Activated T-cell treated with anti-CD3 and anti-CD28 coated beads, Interleukin-2, amount 50 U/mL, for 48 hours (primary cell): ENCODE measurements at regions not wholly inside any gene's neighbourhood (a gene's known extent, or its start where the extent isn't known, plus 50 kb on each side); places are given as distances from the start of the nearest gene placed in this dataset.

Experiments
- DNase-seq, 2 experiments: peaks; one replicate each; pipeline ENCODE4 v3.0.0-alpha.2; 2020

GRCh38 chr20:52242237-52243230, 51.0 kb upstream of the ZFP64 start:
- no peak for DNase-seq
